LHCN-M2 (cell line): ENCODE measurements at regions not wholly inside any gene's neighbourhood (a gene's known extent, or its start where the extent isn't known, plus 50 kb on each side); places are given as distances from the start of the nearest gene placed in this dataset.

Experiments
- DNase-seq: peaks from one replicate; pipeline ENCODE4 v3.0.0-alpha.2; 2012; ENCODE audit warnings: low read depth

DNA sequence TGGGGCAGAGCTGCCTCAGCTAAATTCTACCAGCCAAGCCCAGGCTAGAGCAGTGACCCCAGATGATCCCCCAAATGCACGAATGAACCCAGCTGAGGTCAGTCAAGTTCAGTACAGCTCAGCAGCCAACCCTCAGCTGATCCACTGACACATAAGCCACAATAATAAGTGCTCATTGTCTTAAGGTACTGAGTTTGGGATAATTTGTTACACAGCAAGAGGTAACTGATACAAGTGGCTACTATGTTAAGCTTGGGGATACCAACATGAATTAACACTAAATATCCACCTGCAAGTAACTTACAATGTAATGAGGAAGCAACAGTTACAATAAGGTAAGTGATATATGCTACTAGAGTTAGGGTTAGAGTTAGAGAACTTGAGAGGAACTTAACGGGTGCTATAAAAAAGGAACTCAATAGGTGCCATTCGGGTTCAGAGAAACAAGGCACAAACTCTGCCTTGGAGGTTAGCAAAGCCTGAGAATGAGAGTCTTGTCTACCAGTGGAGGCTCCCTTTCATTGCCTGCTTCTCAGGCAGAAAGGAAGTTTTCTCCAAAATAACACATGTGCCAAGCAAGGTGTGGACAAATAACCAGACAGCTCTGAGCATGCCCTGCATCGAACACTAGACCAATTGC is 189.4 kb downstream of the ARL4C start:
- no peak for DNase-seq

DNA sequence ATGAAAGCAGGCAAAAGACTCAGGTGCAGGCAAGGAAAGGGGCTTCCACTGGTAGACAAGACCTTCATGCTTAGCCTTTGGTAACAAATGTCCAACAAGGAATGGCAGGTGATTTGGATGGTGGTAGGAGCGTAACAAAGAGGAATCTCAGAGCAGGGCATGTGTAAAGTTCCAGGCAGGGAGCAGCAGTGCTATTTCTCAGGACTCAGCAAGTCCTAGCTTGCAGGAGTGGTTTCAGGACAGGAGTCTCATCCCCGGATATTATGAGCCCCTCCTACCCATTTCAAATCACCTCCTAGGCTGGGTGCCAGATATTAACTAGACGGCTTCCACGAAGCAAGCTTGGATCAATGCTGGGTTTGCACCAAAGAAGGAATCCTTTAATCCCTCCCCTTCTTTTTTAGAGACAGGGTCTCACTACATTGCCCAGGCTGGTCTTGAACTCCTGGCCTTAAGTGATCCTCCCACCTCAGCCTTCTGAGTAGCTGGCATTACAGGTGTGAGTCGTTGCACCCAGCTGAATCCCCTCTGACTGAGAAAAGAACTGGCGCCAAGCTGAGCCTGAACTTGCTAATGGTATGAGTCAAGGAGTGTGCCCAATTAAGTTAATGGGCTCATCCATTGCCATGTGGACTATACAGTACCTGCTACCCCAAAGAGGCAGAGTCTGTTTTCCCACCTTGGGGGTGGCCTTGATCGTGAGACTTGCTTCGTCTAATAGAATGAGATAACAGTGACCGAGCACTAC is 190.3 kb downstream of the ARL4C start:
- DNase-seq, result no peak

DNA sequence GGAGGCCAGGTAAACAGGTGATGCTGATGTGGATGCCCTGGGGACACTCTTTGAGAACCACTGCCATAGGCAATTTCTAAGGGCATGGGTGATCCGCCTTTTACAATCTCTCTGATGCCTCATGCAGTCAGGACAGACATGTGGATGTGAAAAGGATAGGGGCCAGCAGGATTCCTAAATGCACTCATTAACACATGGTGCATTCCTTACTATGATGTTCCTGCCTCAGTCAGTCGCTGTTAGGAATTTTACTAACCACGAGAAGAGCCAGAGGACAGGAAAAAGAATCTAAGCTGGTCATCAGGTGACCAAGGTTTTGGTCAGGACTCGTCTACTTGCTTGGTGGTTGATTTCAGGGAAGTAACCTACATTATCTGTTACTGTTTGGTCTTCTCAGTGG is 191.0 kb downstream of the ARL4C start:
- DNase-seq, result peak; percentile 47

DNA sequence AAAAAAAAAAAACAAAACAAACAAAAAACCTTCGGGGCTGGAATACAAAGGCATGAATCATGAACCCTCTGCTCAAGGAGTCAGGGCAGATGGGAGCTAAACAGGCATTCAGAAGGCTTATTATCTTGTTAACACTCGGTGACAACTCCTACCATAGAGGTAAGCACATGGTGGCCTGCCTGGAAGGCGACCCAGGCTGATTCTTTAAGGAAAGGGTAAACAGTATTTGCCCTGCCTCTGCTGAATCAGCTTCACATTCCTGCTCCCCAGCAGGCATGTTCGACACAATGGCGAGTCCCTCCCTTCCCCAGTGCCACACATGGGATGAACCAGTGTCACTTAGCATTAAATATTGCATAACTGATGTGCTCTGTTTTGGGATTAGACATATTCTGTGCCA is 191.9 kb downstream of the ARL4C start:
- DNase-seq, result peak; percentile 49

DNA sequence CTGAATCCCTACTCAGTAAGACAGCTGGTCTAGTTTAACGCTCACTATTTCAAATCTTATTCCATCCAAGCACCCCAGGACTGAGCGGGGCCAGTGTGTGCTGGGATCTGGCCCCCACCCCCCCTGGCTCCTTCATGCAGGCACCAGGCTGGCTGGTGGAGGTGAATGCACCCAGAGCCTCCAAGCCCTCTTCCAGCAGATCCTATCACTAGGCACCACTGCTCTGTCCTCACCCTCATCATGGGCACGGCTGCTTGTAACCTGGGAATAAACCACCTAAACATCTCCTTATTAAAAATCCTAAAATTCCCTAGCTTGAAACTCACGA is 194.3 kb downstream of the ARL4C start:
- DNase-seq, result no peak

DNA sequence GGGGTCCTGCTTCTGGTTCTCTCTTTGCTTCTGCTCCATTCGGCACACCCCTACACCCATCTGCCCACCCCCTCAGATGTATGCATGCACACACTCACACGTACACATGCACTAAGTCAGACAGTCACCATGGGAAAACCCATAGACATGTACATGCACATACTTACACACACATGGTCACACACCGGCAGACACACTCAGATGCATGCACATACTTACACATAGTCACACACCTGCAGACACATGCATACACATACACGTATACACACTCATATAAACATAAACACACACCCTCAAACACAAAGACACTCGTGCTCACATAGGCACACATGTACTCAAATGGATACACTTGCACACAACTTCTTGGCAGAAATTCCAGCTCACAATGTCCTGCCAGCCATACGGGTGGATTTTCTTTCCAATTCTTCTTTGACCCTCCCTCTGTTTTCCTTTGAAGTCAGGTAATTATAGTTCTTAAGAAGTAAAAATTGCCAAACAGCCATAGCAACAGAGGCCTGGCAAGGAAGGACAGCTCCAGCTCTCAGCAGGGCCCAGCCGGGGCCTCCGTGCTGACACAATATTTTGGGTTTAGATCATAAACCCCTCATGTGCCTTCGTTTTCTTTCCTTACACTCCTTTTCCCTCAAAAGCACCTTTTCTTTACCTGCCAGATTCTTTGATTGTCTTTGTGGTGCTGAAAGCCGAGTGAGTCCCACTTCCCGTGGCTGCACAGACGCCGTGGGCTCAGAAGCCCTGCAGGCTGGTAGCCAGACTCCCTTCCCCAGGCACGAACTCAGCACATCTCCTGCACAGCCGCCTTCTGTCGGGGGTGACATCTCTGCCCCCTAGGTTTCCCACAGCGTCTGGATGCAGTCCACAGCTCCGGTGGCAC is 195.7 kb downstream of the ARL4C start:
- DNase-seq, result no peak

DNA sequence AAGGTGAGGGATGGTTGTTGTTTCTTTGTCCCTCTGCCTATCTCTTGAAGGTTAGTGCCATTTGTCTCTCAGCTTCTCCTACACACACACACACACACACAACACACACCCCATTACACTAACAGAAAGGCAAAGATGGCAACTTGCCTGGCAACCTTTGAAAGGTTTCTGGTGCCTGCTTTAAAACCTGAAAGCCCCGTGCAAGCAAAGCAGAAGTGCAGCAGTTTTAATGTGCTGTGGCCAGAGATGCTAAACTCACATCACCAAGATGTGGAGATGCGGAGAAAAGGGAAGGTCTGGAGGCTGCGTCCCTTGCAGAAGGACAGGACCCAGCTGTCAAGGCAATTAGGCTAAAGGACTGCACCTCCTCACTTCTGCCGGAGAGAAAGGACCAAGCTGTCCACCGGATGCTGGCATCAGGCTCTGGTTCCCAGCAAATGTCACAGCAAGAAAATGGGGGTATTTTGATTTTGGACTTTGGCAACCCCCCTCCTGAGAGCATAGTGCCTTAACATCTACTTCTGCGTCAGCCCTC is 196.4 kb downstream of the ARL4C start:
- DNase-seq, result no peak

DNA sequence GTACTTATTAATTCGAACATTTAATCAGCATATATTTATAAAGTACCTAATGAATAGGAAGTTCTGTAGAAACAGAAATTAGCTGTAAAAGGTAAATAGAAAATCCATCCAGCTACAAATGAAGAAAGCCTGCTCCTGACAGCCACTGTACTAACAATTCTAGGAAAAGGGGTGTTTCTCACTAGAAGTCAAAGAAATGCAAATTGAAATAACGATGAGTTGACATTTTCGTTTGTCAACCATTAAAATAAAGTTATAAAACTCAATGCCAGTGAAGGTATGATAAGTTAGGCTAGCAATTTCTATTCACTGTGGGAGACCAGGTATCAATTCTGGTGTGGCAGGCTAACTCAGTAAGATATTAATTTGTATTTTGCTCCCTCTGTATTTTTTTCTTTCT is 198.0 kb downstream of the ARL4C start:
- DNase-seq, result no peak

DNA sequence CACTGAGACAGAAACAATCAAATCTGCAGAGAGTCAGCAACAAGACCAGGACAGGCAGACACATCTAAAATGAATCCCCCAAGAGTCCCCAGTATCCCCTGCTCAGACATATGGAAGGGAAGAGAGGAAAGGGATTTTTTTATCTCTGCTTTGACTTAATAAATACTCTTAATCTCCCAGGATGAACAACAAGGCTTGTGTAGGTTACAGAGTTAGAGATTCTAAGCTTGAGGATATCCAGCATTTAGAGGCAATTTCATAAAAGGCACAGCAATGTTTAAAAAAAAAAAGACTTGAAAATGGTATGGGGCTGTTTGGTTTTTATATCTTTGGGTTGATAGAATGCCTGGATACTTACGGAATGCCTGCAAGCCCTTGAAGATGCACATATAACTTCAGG is 199.9 kb downstream of the ARL4C start:
- DNase-seq, result no peak

DNA sequence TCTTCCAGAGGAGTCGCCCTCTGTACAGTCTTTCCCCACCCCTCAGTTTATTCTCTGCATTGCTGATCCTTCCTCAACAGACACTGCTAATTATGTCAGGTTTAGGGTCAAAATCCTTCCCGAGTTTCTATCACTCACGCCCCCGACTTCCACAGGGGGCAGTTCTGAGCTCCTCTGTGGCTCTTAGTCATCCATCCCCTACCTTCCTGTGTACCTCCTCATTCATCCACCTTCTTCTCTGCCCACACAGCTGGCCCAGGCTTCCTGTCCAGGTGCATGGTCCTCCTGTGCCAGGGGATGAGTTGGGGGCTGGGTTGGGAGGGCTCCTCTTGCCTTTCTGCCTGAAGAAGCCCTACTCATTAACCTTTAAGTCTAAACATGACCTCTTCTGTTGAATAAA is 202.9 kb downstream of the ARL4C start:
- no peak for DNase-seq

DNA sequence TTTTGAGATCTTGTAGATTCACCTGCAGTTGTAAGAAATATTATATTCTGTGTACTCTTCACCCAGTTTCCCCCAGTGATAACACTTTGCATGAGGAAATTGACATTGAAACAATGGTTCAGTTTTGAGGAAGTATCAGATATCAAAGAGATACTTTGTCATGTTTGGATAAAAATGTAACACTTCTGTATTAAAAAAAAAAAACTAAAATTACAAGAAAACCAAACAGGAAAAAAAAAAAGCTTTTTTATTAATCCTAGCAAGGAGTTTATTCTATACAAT is 204.0 kb downstream of the ARL4C start:
- no peak for DNase-seq

DNA sequence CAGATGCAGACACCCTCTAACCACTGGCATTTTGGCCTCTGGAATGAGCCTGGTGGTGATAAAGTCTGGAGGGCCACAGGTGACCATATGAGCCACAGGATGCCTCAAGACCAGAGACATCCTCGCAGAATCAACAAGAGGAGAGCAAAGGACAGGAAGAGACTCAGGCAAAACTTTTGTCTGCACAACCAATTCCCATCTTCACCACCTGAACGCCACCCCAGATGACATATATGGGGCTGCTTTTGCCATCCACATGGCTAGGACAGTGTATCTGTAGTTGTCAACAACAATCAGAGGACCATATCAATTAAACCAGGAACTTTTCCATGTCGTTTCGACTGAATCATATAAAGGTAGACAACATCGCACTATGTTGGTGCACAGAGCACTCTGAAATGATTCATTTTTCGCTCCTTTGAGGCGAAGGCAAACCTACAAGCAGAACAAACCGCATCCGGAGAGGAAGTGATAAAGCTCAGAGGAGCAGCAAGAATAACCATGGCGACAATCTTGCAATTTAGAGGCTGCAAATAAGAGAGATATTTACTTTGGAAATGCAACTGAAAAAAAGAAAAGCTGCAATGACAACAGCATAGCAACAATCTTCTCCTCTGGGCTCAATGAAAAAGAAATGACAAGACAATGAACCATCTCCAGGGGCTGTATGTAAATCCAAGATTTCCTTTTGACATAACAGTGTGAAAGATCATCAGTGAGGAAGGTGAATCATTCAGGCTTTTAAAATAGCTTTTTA is 204.5 kb downstream of the ARL4C start:
- DNase-seq, result no peak

DNA sequence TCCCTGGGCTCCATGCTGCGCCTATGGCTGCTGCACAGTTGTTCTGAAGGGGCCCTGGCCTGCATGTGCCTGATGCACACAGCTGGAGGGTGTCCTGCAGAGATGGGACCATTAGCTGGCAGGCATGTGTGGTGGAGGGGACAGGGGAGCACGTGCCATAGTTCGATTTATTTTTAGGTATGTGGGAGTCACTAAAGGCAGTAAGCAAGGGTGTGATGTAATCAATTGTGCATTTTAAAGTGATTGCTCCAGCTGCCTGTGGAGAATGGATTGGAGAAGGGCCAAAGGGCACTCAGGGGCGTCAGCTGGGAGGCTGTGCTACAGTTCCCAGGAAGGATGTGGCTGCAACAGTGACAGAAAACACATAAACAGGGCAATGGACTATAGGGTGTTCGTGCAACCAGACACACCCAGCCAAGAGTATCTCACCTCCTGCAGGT is 205.1 kb downstream of the ARL4C start:
- DNase-seq, result peak; percentile 87

DNA sequence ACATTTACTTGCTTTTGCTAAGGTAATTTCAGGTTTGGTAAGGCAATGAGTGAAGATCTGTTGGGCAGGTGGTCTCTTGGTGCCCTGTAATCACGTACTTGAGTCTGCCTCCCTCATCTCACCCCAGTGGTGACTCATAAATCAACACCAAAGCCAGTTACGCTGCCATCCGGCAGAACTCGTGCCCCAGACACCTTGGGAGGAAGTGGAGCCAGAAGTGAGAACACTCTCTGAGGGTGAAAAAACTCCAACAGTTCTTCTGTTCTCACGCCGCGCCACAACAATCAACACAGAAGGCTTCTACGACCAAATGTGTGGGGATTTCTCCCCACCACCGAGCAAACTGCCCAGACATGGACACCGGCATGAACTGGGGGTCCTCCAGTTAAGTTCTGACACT is 206.2 kb downstream of the ARL4C start:
- no peak for DNase-seq

DNA sequence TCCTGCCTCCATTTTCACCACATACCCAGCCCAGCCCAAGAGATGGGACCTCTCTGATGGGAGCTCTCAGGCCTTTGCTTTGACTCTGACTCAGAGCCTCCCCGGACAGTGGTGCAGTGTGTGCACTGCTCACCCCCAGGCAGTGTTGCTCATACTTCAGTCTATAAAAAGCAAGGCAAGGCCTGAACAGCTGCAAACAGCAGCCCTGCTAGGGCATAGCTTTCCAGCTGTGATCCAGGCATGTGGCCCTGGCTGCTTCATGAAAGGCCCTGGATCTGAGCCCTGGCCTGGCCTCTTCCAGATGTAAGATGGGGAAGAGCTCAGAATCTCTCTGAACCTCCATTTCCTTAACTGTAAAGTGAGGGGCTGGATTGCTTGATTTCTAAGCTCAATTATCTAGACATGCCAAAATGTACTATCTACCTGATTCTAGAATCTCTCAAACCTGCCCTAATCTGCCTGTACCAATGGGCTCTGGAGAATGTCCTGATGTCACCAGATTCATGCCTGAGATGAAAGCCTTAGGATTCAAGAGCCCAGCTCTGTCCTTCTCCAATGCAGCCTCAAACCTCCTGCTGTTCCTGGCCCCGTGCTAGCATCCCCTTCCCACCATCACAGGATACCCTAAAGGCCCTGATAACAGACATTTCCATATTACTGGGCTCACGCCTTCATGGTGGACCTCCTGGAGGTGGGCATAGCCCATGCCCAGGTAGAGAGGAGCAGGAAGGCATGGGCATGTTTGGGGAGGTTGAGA is 206.9 kb downstream of the ARL4C start:
- DNase-seq, result peak; percentile 90

DNA sequence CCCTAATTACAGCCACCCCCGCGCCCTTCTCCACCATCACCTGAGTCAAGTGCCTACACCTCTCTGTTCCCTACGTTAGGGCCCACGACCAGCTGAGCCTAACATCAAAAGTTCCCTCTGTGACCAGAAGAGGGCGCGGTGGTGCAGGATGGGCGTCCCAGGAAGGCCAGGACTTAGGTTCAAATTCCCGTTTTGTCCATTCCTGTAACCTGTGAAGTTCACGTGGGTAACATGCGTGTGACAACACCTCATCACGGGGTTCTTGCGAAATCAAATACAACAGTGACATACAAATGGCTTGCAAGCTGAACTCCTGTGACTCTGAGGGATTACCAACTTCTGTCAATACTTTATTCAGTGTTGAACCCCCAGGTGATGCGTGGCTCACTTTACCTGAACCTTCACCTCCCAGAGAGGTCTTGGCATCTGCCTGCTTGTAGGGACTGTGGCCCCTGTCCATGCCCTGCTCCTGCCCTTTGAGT is 207.9 kb downstream of the ARL4C start:
- DNase-seq, result peak; percentile 40

DNA sequence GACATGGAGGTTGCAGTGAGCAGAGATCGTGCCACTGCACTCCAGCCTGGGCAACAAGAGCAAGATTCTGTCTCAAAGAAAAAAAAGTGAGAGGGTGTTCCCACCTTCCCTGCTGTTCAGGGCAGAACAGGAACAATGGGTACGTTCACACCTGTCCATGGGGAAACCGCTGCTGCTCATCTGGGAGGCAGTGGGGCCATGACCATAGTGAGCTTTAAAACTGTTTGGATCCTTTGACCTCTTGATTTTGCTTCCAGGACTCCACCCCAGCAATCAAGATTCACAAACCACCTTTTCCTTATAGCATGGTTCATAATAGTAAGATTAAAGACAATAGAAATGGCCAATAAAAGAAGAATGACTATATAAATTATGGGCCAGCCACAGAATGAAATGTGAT is 209.2 kb downstream of the ARL4C start:
- DNase-seq, result no peak

DNA sequence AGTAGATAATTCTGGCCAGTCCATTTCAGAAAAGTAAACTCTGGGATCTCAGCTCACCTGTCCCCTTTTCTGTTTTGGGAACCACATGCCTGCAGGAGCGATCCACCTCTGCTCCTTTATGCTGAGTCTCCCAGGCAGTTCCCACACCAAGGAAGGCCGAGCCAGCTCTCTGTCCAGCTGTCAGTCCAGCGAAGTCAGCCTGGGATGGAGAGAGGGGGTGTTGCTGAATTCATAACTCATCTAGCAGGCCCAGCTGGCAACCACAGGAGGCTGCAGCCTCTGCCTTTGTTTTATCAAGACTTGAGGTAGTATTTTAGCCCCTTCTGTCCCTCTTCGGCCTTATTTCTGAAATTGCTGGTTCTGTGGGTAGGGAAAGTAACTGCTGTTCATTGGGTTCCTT is 209.9 kb downstream of the ARL4C start:
- DNase-seq, result peak; percentile 77

DNA sequence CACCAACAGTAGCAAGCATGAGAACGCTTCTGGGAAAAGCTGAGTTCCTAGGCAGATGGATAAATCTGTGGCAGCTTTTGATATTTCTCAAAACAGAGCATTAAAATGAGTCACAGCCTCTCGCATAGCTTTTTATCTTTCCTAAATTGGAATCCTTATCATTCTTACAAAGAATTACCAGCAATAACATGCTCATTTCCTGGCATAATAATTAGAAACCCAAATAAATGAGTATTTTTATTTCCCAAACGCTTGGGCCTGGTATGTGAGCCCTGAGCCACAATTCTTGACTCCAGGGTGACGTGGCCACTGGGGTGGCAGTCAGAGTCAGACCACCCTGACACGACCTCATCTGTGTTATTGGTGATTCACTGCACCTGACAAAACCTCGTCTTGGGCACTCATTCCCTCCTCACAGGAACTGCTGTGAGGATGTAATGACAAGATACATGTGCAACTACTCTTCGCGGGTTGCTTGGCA is 210.7 kb downstream of the ARL4C start:
- DNase-seq, result no peak

DNA sequence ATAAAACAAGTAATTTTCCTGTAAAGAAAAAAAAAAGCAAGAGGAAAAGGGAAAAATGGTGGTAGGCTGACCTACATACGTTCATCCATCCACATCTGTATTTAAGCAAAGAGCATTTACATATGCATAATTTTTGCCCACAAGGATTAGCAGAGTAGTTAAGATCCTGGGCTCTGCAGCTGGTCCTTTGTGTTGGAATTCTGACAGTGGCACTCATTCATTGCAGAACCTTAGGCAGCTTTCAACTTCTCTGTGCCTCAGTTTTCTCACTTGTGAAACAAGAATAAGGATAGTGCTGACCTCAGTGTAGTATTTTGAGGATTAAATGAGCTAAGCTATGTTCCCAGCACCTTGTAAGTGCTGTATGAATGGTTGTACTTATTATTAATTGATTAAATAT is 211.3 kb downstream of the ARL4C start:
- no peak for DNase-seq

DNA sequence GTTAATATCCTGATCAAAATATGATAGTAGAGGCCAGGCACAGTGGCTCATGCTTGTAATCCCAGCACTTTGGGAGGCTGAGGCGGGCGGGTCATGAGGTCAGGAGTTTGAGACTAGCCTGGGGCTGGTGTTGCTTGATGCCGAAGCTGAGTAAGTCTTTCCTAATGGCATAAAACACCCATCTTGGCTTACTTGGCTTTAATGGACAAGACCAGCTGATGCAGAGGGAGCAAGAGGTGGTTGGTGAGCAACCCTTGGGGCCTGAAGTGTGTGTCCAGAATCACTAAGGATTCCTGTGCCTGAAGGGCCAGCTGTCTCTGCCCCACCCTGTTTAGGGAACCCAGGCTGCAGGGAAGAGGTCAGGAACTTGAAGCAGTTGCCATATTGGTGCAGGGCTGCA is 217.2 kb downstream of the ARL4C start:
- peak; percentile 83 for DNase-seq
